Mesenchymal stem cell (in vitro differentiated cells and primary cell): ENCODE measurements at regions not wholly inside any gene's neighbourhood (a gene's known extent, or its start where the extent isn't known, plus 50 kb on each side); places are given as distances from the start of the nearest gene placed in this dataset.

Experiments used
- DNase-seq: peaks from one replicate; pipeline ENCODE4 v3.0.0-alpha.2; 2013
- H2AFZ ChIP-seq: one replicate; pipeline ENCODE4 v1.6.1; 2013; ENCODE audit warnings: low read depth, mild to moderate bottlenecking, control low read depth, inconsistent platforms, low read length, moderate library complexity
- H2AK5ac ChIP-seq: 2 replicates; pipeline ENCODE4 v1.6.1; 2013; ENCODE audit warnings: low read length, moderate library complexity, mild to moderate bottlenecking, inconsistent platforms; ENCODE audit not compliant: severe bottlenecking
- H2BK120ac ChIP-seq: one replicate; pipeline ENCODE4 v1.6.1; 2013; ENCODE audit warnings: low read depth, mild to moderate bottlenecking, inconsistent platforms, low read length, moderate library complexity
- H2BK12ac ChIP-seq, 2 experiments: one replicate each; pipeline ENCODE4 v1.6.1; 2013; ENCODE audit warnings: inconsistent platforms in 2 of 2, low read length in 2 of 2, mild to moderate bottlenecking in 2 of 2, moderate library complexity in 2 of 2, control low read depth in 1 of 2
- H2BK15ac ChIP-seq: one replicate; pipeline ENCODE4 v1.6.1; 2013; ENCODE audit warnings: mild to moderate bottlenecking, low read depth, inconsistent platforms; ENCODE audit not compliant: poor library complexity, severe bottlenecking
- H2BK5ac ChIP-seq: 2 replicates; pipeline ENCODE4 v1.6.1; 2013; ENCODE audit warnings: low read depth, mild to moderate bottlenecking, low read length, control low read depth, inconsistent platforms; ENCODE audit not compliant: poor library complexity, severe bottlenecking
- H3K14ac ChIP-seq, 2 experiments: one replicate each; pipeline ENCODE4 v1.6.1; 2013; ENCODE audit warnings: inconsistent platforms in 2 of 2, low read length in 2 of 2, control low read depth in 1 of 2, mild to moderate bottlenecking in 1 of 2, moderate library complexity in 1 of 2
- H3K18ac ChIP-seq, 2 experiments: one replicate each; pipeline ENCODE4 v1.6.1; 2013; ENCODE audit warnings: inconsistent platforms in 2 of 2, low read length in 2 of 2, control low read depth in 1 of 2, low read depth in 1 of 2, mild to moderate bottlenecking in 1 of 2
- H3K23ac ChIP-seq, 2 experiments: one replicate each; pipeline ENCODE4 v1.6.1; 2013; ENCODE audit warnings: inconsistent platforms in 2 of 2, low read length in 2 of 2, mild to moderate bottlenecking in 2 of 2, moderate library complexity in 2 of 2, control low read depth in 1 of 2
- H3K27ac ChIP-seq: 2 replicates; pipeline ENCODE4 v1.5.1; 2013; ENCODE audit warnings: mild to moderate bottlenecking, moderate library complexity, low read length, control low read depth, inconsistent platforms; ENCODE audit not compliant: poor library complexity, severe bottlenecking
- H3K27me3 ChIP-seq, 2 experiments: 2 replicates each; pipeline versions ENCODE4 v1.6.1 to v1.7.0; 2013; ENCODE audit warnings: low read length in 2 of 2, mild to moderate bottlenecking in 2 of 2, moderate library complexity in 2 of 2, control low read depth in 1 of 2, inconsistent platforms in 1 of 2; ENCODE audit not compliant: control insufficient read depth in 1 of 2, insufficient read depth in 1 of 2
- H3K36me3 ChIP-seq, 2 experiments: 2 replicates each; pipeline versions ENCODE4 v1.6.1 to v1.7.0; 2013; ENCODE audit warnings: low read length in 2 of 2, control low read depth in 1 of 2, inconsistent platforms in 1 of 2, low read depth in 1 of 2, mild to moderate bottlenecking in 1 of 2; ENCODE audit not compliant: insufficient read depth in 2 of 2, control insufficient read depth in 1 of 2
- H3K4ac ChIP-seq, 2 experiments: one replicate each; pipeline ENCODE4 v1.6.1; 2013; ENCODE audit warnings: inconsistent platforms in 2 of 2, low read length in 2 of 2, mild to moderate bottlenecking in 2 of 2, moderate library complexity in 2 of 2, control low read depth in 1 of 2, low read depth in 1 of 2
- H3K4me1 ChIP-seq: 2 replicates; pipeline ENCODE4 v1.6.1; 2013; ENCODE audit warnings: low read depth, low read length, control low read depth; ENCODE audit not compliant: control insufficient read depth, insufficient read depth
- H3K4me2 ChIP-seq: 2 replicates; pipeline ENCODE4 v1.6.1; 2013; ENCODE audit warnings: low read length, mild to moderate bottlenecking, inconsistent platforms; ENCODE audit not compliant: poor library complexity, severe bottlenecking
- H3K4me3 ChIP-seq, 2 experiments: 2 replicates each; pipeline versions ENCODE4 v1.5.1 to v1.7.0; 2013; ENCODE audit warnings: low read length in 2 of 2, mild to moderate bottlenecking in 2 of 2, control low read depth in 1 of 2, low read depth in 1 of 2; ENCODE audit not compliant: insufficient read depth in 1 of 2
- H3K79me1 ChIP-seq: replicated peaks from 2 replicates; pipeline ENCODE4 v1.6.1; 2013; ENCODE audit warnings: mild to moderate bottlenecking, control low read depth, low read length, inconsistent platforms; ENCODE audit not compliant: poor library complexity, severe bottlenecking
- H3K9ac ChIP-seq: 2 replicates; pipeline ENCODE4 v1.7.0; 2013; ENCODE audit warnings: mild to moderate bottlenecking, low read length, moderate library complexity
- H3K9me3 ChIP-seq: 2 replicates; pipeline ENCODE4 v1.7.0; 2013; ENCODE audit warnings: mild to moderate bottlenecking, low read length; ENCODE audit not compliant: control insufficient read depth
- H4K8ac ChIP-seq: one replicate; pipeline ENCODE4 v1.6.1; 2013; ENCODE audit warnings: inconsistent platforms, mild to moderate bottlenecking, low read length, moderate library complexity
- H4K91ac ChIP-seq: one replicate; pipeline ENCODE4 v1.6.1; 2013; ENCODE audit warnings: mild to moderate bottlenecking, low read length, inconsistent platforms
- WGBS: methylation state at CpG from one replicate; pipeline ENCODE4 v1.1.7; 2013; ENCODE audit warnings: mixed read lengths; 5-methylcytosine and 5-hydroxymethylcytosine counted together

GRCh38 chr13:47213047-47213446 is 316.2 kb upstream of the HTR2A start:
- H2BK5ac ChIP-seq = no peak overlapping the region
- H2AFZ ChIP-seq = no peak overlapping the region
- H3K18ac ChIP-seq = no peak overlapping the region
- DNase-seq = no peak
- H3K36me3 ChIP-seq = no peaks in the 10 kb centered on the region
- no peak overlapping the region for H2BK120ac ChIP-seq
- peaks cover 4% of the 10 kb centered on the region for H3K4me1 ChIP-seq
- no peak overlapping the region for H3K9ac ChIP-seq
- no peaks in the 10 kb centered on the region for H3K27me3 ChIP-seq
- no peak overlapping the region for H3K14ac ChIP-seq
- H3K23ac ChIP-seq = no peak overlapping the region
- H2BK15ac ChIP-seq = no peak overlapping the region
- no peak overlapping the region for H2BK12ac ChIP-seq
- no peak overlapping the region for H3K4me3 ChIP-seq
- no peak overlapping the region for H2AK5ac ChIP-seq
- no peak overlapping the region for H3K4ac ChIP-seq
- H4K8ac ChIP-seq = no peak overlapping the region
- H4K91ac ChIP-seq = no peak overlapping the region
- no peak overlapping the region for H3K27ac ChIP-seq
- H3K9me3 ChIP-seq = no peaks in the 10 kb centered on the region
- no peaks in the 10 kb centered on the region for H3K79me1 ChIP-seq
- 84% methylated on average over 2 of the region's 3 CpGs for WGBS
- no peak overlapping the region for H3K4me2 ChIP-seq

GRCh38 chr13:47211106-47211505 is 314.3 kb upstream of the HTR2A start:
- no peak overlapping the region for H2AK5ac ChIP-seq
- H2BK15ac ChIP-seq = no peak overlapping the region
- no peak overlapping the region for H4K91ac ChIP-seq
- no peaks in the 10 kb centered on the region for H3K36me3 ChIP-seq
- H3K4me3 ChIP-seq = no peak overlapping the region
- no peaks in the 10 kb centered on the region for H3K9me3 ChIP-seq
- H3K27ac ChIP-seq = peak overlapping the region; percentile 67
- no peak overlapping the region for H3K4me2 ChIP-seq
- peak; percentile 17 for DNase-seq
- no peak overlapping the region for H4K8ac ChIP-seq
- peak overlapping the region in 1 of 2 experiments; percentile 57 for H3K4ac ChIP-seq
- H2AFZ ChIP-seq = no peak overlapping the region
- no peak overlapping the region for H2BK120ac ChIP-seq
- peak overlapping the region in 1 of 2 experiments; percentile 39 for H2BK12ac ChIP-seq
- WGBS = 0% methylated on average over 3 of the region's 5 CpGs
- no peak overlapping the region for H3K23ac ChIP-seq
- no peak overlapping the region for H3K9ac ChIP-seq
- no peak overlapping the region for H3K18ac ChIP-seq
- H3K4me1 ChIP-seq = peaks cover 4% of the 10 kb centered on the region
- H3K27me3 ChIP-seq = no peaks in the 10 kb centered on the region
- H2BK5ac ChIP-seq = no peak overlapping the region
- H3K14ac ChIP-seq = no peak overlapping the region
- no peaks in the 10 kb centered on the region for H3K79me1 ChIP-seq

GRCh38 chr13:47206111-47206510 is 309.3 kb upstream of the HTR2A start:
- Histone ChIP-seq H3K14ac (no peak overlapping the region), H2BK12ac (no peak overlapping the region), H2BK120ac (no peak overlapping the region), H3K36me3 (no peaks in the 10 kb centered on the region), H3K4me2 (no peak overlapping the region), H4K8ac (no peak overlapping the region), H3K4me1 (peaks cover 3% of the 10 kb centered on the region), H3K18ac (no peak overlapping the region), H3K27me3 (no peaks in the 10 kb centered on the region), H3K79me1 (no peaks in the 10 kb centered on the region), H3K27ac (no peak overlapping the region), H3K9me3 (peaks cover 4% of the 10 kb centered on the region), H2BK5ac (no peak overlapping the region), H2BK15ac (no peak overlapping the region), H4K91ac (no peak overlapping the region), H3K4ac (no peak overlapping the region), H3K4me3 (no peak overlapping the region), H2AFZ (no peak overlapping the region), H3K9ac (no peak overlapping the region), H2AK5ac (no peak overlapping the region), H3K23ac (no peak overlapping the region)
- WGBS = 66% methylated on average over 3 of the region's 3 CpGs
- DNase-seq = no peak

GRCh38 chr13:47190696-47191305 is 293.9 kb upstream of the HTR2A start:
- Histone ChIP-seq H3K4ac (no peak overlapping the region), H2AFZ (no peak overlapping the region), H3K4me3 (no peak overlapping the region), H3K9ac (no peak overlapping the region), H2BK15ac (no peak overlapping the region), H3K23ac (no peak overlapping the region), H3K27ac (no peak overlapping the region), H3K79me1 (no peaks in the 10 kb centered on the region), H3K4me2 (no peak overlapping the region), H3K14ac (no peak overlapping the region), H3K36me3 (no peaks in the 10 kb centered on the region), H4K8ac (no peak overlapping the region), H3K4me1 (peaks cover 2% of the 10 kb centered on the region), H2BK120ac (no peak overlapping the region), H2AK5ac (no peak overlapping the region), H3K18ac (no peak overlapping the region), H3K9me3 (no peaks in the 10 kb centered on the region), H2BK5ac (no peak overlapping the region), H2BK12ac (no peak overlapping the region), H3K27me3 (no peaks in the 10 kb centered on the region), H4K91ac (no peak overlapping the region)
- DNase-seq = no peak
- WGBS = 80% methylated on average over 4 of the region's 6 CpGs
